Lung (tissue), 11 donors: ENCODE measurements at regions not wholly inside any gene's neighbourhood (a gene's known extent, or its start where the extent isn't known, plus 50 kb on each side); places are given as distances from the start of the nearest gene placed in this dataset.

ENCODE experiments used
- ATAC-seq: fragments of 200-7000 bp; cut with Tn5 transposase; one replicate; pipeline ENCODE4 v1.9.1; 2020; ENCODE audit warnings: moderate number of reproducible peaks; ENCODE audit not compliant: insufficient read depth, low FRiP score
- DNase-seq, 3 donors: peaks; one replicate each; pipeline ENCODE4 v3.0.0-alpha.2; 2013 to 2017
- H3K27ac ChIP-seq, 2 donors: one replicate each; pipeline ENCODE4 v1.5.1; 2013; ENCODE audit warnings: mild to moderate bottlenecking in 2 of 2, moderate library complexity in 2 of 2, control low read depth in 1 of 2, inconsistent platforms in 1 of 2, low read depth in 1 of 2, low read length in 1 of 2
- H3K27me3 ChIP-seq, 3 donors: one replicate each; pipeline ENCODE4 v1.5.1; 2013; ENCODE audit warnings: low read length in 2 of 3; ENCODE audit not compliant: control insufficient read depth in 3 of 3, insufficient read depth in 3 of 3
- H3K36me3 ChIP-seq, 4 donors: one replicate each; pipeline ENCODE4 v1.5.1; 2013; ENCODE audit warnings: low read length in 4 of 4, mild to moderate bottlenecking in 1 of 4, moderate library complexity in 1 of 4; ENCODE audit not compliant: control insufficient read depth in 4 of 4, insufficient read depth in 4 of 4
- H3K4me1 ChIP-seq, 5 donors: one replicate each; pipeline ENCODE4 v1.5.1; 2013; ENCODE audit warnings: low read length in 5 of 5, mild to moderate bottlenecking in 2 of 5, moderate library complexity in 1 of 5; ENCODE audit not compliant: control insufficient read depth in 5 of 5, insufficient read depth in 5 of 5
- H3K4me3 ChIP-seq: one replicate; pipeline ENCODE4 v1.5.1; 2013; ENCODE audit warnings: mild to moderate bottlenecking, control low read depth, moderate library complexity
- H3K9ac ChIP-seq, 2 donors: one replicate each; pipeline ENCODE4 v1.5.1; 2013; ENCODE audit warnings: low read length in 2 of 2, control low read depth in 1 of 2; ENCODE audit not compliant: insufficient read depth in 1 of 2
- H3K9me3 ChIP-seq, 4 donors: one replicate each; pipeline ENCODE4 v1.5.1; 2013; ENCODE audit warnings: low read length in 3 of 4, mild to moderate bottlenecking in 1 of 4, moderate library complexity in 1 of 4; ENCODE audit not compliant: control insufficient read depth in 4 of 4, insufficient read depth in 3 of 4
- whole genome bisulfite sequencing, 2 donors: extraction: QIAGEN DNeasy Blood & Tissue Kit; methylation state at CpG; one replicate each; pipeline ENCODE4 v1.1.7; 2013; 5-methylcytosine and 5-hydroxymethylcytosine counted together
- TF ChIP-seq, protein P1 (sequence below): IDR thresholded peaks from 2 replicates; pipeline ENCODE4 v1.5.1; 2012; ENCODE audit warnings: mild to moderate bottlenecking; ENCODE audit errors: control extremely low read depth, extremely low read depth
- donor health status: control.
- donor health status: control.
- donor health status: Bipolar disorder and iron deficiency.
- donor health status: healthy.
- donor health status: DM: yes; HTN: yes; CAD: no.

DNA sequence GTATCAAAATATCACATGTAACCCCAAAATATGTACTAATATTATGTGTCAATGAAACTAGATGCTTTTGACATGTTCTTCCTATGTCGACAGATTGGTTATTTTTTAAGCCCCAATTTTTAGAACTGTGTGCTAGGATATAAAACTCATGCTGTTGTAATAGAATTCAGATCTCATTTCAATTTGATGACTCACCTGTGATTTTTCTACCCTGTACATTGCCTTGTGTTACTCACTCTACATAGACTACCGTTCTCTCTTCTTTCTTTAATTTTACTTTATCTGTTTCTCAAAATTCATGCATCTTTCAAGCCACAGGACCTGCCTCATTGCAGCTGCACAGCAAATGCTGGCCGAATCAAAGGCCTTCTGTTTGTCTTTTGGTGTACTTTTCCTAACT, 284.5 kb downstream of the MAT2B start:
- Histone ChIP-seq H3K4me1 (no peaks in the 10 kb centered on the region), H3K4me3 (no peak overlapping the region), H3K9ac (no peak overlapping the region), H3K9me3 (peaks cover 0 to 6% (median 2%) of the 10 kb centered on the region in 4 donors), H3K27me3 (no peaks in the 10 kb centered on the region), H3K36me3 (no peaks in the 10 kb centered on the region), H3K27ac (no peak overlapping the region)
- 73 to 83% methylated on average over 3 of the region's 3 CpGs for WGBS, 2 donors
- TF ChIP-seq, protein P1, sequence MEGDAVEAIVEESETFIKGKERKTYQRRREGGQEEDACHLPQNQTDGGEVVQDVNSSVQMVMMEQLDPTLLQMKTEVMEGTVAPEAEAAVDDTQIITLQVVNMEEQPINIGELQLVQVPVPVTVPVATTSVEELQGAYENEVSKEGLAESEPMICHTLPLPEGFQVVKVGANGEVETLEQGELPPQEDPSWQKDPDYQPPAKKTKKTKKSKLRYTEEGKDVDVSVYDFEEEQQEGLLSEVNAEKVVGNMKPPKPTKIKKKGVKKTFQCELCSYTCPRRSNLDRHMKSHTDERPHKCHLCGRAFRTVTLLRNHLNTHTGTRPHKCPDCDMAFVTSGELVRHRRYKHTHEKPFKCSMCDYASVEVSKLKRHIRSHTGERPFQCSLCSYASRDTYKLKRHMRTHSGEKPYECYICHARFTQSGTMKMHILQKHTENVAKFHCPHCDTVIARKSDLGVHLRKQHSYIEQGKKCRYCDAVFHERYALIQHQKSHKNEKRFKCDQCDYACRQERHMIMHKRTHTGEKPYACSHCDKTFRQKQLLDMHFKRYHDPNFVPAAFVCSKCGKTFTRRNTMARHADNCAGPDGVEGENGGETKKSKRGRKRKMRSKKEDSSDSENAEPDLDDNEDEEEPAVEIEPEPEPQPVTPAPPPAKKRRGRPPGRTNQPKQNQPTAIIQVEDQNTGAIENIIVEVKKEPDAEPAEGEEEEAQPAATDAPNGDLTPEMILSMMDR: no peak
- no peak for DNase-seq
- ATAC-seq: no peak

DNA sequence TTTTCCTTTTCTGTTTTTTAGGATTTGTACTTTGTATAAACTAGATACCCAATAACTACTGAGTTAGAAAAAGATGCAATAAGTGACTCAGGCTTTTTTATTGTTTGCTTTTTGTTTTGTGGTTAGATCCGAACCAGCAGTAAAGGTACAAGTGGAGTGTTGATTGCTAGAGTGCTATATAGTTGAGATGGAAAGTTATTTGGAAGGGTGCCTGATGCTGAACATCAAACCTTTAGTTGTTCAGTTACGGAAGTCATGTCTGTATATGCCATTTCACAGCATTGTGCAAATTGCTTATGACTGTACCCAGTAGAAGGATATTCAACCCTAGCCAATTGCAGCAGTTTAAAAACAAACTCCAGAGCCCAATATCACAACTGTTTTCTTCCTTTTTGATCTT, 285.1 kb downstream of the MAT2B start:
- Histone ChIP-seq H3K9me3 (peaks cover 0 to 6% (median 2%) of the 10 kb centered on the region in 4 donors), H3K4me3 (no peak overlapping the region), H3K9ac (no peak overlapping the region), H3K36me3 (no peaks in the 10 kb centered on the region), H3K27ac (no peak overlapping the region), H3K27me3 (no peaks in the 10 kb centered on the region), H3K4me1 (no peaks in the 10 kb centered on the region)
- DNase-seq (no peak), ATAC-seq (no peak)
- TF ChIP-seq, protein P1: no peak
- 66 to 87% methylated on average over 2 of the region's 2 CpGs for WGBS, 2 donors

DNA sequence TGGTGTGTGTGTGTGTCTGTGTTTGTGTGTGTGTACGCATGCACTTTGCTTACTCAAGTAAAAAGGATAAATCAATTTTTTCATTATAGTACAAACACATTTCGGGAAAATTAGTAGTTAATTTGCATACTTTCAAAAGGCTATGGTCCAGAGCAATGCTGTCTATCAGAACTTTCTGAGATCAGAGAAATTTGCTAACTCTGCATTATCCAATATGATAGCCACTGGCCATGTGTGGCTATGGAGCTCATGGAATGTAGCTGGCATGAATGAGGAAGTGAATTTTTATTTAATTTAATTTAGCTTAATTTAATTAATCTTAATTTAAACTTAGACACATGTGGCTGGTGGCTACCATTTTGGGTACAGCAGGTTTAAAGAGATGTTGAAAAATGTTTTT, 289.6 kb downstream of the MAT2B start:
- TF ChIP-seq, protein P1: no peak

DNA sequence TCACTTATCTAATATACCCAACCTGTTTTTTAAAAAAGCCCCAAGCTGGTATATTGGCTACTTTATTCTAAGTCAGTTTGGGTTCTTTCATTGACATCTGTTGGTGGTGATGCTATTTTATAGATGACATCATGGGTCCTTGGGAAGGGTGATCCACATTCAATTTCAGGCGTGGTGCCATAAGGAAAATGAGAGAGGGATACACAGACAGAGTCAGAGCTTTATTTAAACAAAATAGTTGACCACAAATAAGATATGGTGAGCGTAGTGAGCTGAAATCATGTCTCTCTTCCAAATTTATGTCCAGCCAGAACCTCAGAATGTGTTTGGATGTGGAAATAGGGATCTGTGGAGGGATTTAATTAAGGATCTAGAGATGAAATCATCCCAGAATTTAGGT, 302.4 kb downstream of the MAT2B start:
- H3K4me1 ChIP-seq: peaks cover 0 to 4% (median 0%) of the 10 kb centered on the region in 5 donors
- no peak overlapping the region for H3K9ac ChIP-seq
- H3K4me3 ChIP-seq: no peak overlapping the region
- no peaks in the 10 kb centered on the region for H3K27me3 ChIP-seq
- TF ChIP-seq, protein P1: no peak
- H3K36me3 ChIP-seq: no peaks in the 10 kb centered on the region
- WGBS, 2 donors: 70 to 73% methylated on average over 2 of the region's 2 CpGs
- DNase-seq (no peak), ATAC-seq (no peak)
- no peaks in the 10 kb centered on the region for H3K9me3 ChIP-seq
- H3K27ac ChIP-seq: no peak overlapping the region

More for the DNA sequence above, 289.6 kb downstream of the MAT2B start:
- no peak overlapping the region for H3K27ac ChIP-seq
- no peak for DNase-seq
- H3K27me3 ChIP-seq: no peaks in the 10 kb centered on the region
- H3K36me3 ChIP-seq: no peaks in the 10 kb centered on the region
- H3K4me3 ChIP-seq: no peak overlapping the region
- H3K4me1 ChIP-seq: no peaks in the 10 kb centered on the region
- no peaks in the 10 kb centered on the region for H3K9me3 ChIP-seq
- ATAC-seq: no peak
- WGBS, 2 donors: 91 to 93% methylated on average over 2 of the region's 2 CpGs
- H3K9ac ChIP-seq: no peak overlapping the region
